HG02623 (cell line): ENCODE measurements at regions not wholly inside any gene's neighbourhood (a gene's known extent, or its start where the extent isn't known, plus 50 kb on each side); places are given as distances from the start of the nearest gene placed in this dataset.
"Not testable (repeated sequence)": the region's sequence is repeated elsewhere in the genome, so short reads cannot be mapped to it uniquely, and the experiment has no call there.

Source experiments
- ATAC-seq: cut with Tn5 transposase; IDR thresholded peaks from one replicate; pipeline ENCODE4 v1.9.1; 2021; ENCODE audit warnings: moderate library complexity; ENCODE audit not compliant: unreplicated experiment

DNA sequence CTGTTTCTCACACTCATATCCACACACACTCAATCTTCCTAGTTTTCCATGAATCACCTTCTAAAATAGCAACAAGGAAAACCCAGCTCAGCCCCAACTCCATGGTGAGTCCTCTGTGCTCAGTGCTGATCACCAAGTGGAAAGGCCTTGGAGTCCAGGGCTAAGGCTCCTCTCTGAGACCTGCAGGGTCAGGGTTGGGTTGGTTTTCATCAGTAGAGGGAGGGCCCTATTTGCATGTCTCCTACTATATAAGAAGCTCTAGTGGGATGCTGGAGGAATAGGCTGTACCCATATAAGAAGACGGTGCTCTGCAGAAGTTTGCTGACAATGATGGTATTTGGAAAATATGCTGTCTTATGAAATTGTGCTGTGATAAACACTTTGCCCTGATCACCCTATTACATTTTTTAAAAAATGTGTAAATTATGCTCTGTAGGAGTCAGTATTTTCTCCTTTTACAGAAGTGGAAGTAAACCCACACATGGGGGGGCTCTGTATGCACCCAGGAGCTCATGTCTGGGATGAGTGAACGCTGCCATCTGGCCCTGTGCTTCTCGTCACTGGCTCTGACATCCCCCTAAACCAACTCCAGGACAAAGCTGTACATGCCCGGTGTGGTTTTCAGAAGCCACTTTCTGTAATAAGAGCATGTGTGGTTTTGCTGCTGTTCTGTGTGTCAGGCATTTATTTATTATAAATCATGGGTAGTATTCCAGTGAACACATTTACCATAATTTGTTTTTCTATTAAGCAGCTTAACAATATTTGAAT lies 536.3 kb downstream of the TMEM121 start:
- no peak for ATAC-seq

DNA sequence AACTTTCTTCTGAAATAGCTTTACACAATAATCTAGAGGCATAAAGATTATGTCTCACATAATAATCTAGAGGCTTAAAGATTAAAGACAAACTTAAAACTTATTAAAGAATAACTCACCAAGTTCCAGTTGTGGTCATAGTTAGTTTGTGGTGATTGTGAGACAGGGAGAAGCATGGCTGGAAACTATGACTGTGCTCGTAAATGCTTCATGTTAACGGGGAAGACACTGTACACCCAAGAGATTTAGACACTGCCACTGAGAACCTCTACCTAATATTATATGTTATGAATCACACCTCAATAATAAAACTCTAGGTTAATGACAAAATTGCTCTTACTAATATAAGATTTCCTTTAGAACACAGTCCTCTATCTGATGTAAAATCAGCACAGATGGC lies 541.6 kb downstream of the TMEM121 start:
- no peak for ATAC-seq

DNA sequence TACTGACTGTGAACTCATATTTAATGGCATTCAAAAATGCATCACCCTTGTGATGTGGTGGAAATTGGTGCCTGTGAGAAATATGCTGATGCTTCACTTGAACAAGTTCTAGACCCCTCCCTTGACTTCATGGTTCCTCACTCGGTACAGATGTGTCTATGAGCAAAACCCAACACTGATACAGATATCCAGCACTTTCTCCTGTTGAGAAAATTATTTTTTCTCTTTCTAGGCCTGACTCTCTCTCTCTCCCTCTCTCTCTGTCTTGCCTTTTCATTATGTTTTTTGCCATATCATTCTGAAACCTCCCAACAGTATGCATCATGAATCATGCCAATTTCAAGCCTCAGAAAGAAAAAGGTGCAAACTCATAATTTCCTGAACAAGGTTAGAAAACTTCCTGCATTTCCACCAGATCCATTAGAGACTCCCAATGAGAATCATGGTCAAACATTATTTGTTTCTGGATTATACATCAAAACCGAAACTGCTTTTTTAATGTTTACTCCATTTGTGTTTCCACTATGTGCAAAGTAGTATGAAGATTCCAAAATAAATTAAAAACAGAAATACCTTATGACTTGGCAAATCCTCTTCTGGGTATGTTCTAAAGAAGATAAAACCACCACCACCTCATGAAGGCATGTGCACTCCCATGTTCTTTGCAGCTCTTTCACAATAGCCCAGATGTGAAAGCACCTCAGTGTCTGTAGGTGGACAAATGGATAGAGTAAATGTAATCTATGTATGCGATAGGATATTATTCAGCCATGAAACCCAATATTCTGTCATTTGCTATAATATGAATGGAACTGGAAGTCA lies 543.6 kb downstream of the TMEM121 start:
- no peak for ATAC-seq

DNA sequence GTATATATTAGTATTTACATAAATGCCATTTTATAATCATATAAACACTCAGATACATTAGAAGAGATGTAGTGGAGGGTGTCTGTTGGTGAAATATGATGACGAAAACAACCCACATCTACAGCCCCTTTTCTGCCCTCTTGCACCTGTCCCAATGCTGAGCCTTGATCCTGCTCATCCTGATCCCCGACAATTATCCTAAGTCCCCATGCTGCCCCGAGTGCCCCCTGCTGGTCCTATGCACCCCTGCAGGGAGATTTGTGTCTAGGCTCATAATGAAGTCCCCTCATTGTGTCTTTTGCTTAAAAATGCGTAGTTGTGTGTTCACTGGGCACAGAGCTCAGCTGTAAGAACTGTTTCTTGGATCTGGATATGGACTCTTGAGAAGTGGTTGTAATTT lies 554.5 kb downstream of the TMEM121 start:
- no peak for ATAC-seq

DNA sequence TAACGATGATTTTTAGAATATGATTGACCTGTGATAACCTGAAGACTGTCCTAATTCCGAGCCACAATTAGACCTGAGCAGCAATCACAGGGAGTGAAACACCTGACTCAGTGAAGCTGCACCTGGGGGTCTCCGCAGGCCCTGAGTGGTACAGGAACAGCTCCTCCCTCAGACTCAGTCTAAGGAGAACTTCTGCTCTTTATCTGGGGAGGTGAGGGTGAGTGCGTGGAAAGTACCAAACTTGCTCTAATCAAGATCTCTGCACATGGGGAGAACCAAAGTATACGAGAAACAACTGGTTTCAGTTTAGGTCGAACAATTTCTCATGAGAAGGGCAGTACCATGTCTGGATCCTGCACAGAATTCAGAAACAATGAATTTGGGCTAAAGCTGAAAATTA lies 555.3 kb downstream of the TMEM121 start:
- not testable (repeated sequence) for ATAC-seq

DNA sequence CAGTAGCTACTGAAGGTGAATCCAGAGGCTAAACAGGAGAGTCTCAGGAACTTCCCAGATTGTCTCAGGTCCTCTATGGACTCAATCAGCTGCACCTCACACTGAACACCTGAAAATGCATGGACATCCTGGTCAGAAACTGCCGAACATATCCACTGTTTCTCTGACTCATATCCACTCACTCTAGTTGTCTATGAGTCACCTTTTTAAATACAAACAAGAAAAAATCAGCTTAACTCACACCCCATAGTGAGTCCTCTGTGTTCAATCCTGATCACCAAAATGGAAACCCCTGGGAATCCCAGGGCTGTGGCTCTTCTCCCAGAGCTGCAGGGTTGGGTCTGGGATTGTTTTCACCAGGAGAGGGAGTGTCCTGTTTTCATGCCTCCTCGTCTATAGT lies 556.7 kb downstream of the TMEM121 start:
- ATAC-seq: no peak

DNA sequence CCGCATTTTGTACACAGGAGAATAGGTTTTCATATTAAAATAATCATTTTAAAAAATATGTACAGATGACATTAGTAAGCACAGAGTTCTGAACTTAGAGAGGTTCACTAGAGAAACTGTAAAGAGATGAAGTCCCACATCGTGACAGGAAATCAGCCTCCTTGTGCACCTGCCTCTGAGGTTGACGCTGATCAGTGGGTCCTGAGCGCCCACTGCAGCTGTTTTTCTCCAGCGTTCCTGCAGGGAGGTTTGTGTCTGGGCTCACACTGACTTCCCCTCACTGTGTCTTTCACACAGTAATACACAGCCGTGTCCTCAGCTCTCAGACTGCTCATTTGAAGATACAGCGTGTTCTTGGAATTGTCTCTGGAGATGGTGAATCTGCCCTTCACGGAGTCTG lies 561.5 kb downstream of the TMEM121 start:
- ATAC-seq: no peak

DNA sequence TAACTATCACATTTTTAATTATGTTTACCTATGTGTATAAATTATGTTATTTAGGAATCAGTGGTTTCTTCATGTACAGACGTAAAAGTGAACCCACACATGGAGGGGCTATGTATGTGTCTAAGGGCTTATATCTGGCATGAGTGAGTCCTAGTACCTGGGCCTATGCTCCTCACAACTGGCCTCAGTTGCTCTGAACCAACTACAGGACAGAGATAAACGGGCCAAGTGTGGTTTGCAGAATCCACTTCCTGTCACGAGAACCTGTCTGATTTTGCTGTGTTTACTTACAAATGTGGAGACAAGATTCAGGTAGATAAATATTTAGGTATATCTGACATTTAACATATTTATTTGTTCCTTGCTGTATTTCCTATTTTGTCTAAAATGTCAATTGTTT lies 562.5 kb downstream of the TMEM121 start:
- not testable (repeated sequence) for ATAC-seq

DNA sequence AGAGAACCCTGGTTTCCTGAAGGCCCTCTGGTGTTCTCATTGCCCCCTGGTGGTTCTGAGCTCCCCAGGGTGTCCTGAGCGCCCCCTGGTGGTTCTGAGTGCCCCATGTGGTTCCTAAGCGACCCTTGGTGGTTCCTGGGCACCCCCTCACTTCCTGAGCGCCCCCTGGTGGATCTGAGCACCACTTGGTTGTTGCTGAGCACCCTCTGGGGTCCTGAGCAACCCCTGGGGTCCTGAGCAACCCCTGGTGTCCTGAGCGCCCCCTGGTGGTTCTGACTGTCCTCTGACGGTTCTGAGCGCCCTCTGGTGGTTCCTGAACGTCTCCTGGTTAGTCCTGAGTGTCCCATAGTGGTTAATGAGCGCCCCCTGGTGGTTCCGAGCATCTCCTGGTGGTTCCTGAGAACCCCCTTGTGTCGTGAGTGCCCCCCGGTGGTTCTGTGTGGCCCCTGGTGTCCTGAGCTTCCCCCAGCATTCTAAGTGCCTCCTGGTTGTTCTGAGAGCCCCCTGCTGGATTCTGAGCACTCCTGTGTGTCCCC lies 568.3 kb downstream of the TMEM121 start:
- ATAC-seq: no peak

DNA sequence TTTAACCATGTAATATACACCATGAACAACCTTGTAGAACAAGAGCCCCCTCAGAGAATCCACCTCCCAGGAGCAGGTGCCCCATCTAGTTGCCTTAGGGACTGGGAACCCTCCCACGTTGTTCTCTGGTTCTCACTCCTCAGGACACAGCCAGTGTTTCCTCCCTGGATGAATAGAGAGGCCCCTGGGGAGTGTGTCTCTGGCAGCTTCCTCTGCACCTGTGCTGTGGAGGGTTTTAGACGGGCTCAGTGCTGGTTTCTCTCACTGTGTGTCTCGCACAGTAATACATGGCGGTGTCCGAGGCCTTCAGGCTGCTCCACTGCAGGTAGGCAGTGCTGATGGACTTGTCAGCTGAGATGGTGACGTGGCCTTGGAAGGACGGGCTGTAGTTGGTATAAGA lies 581.3 kb downstream of the TMEM121 start:
- ATAC-seq: no peak

DNA sequence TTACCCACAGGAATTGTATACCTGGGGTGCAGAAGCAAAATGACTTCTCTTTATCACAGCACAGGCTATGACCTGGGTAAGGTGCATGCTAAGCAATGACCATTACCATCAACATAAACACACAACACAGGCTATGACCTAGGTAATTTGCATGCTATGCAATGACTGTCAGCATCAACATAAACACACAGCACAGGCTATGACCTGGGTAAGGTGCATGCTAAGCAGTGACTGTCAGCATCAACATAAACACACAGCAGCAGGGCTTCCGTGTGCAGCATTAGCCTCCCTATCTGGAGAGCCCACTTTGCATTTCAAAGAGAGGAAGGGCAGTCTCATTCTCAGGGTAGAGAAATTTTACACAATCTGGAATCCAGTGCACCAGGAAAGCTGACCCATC lies 583.0 kb downstream of the TMEM121 start:
- no peak for ATAC-seq

DNA sequence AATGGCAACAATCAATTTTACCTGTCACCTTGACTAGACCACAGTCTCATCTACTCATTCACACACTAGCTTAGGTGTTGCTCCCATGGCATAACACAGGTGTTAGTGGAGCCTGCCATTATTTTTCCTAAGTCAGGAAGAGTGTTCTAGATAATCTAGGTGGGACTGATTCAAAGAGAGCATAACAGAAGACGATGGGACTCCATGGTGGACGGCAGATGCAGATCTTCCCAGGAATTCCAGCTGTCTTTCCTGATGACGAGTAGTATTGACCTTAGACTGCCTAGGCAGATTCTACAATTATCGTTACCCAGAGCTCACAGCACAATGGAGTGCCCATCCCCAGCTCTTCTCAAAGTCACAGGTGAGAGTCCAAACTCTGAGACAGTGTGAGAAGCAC lies 589.0 kb downstream of the TMEM121 start:
- ATAC-seq: no peak

DNA sequence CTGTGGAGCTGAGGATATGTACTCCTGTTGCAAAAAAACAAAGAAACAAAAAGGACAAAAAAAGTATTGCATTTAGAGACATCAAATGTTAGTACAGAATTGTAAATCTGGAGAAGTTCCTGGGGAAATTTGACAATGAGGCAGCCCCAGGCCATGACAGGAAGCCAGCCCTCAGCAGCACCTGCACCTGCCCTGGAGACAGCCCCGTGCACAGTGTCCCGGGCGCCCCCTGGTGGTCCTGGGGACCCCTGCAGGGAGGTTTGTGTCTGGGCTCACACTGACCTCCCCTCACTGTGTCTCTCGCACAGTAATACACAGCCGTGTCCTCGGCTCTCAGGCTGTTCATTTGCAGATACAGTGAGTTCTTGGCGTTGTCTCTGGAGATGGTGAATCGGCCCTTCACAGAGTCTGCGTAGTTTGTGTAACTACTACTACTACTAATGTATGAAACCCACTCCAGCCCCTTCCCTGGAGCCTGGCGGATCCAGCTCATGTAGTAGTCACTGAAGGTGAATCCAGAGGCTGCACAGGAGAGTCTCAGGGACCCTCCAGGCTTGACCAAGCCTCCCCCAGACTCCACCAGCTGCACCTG lies 590.1 kb downstream of the TMEM121 start:
- not testable (repeated sequence) for ATAC-seq

DNA sequence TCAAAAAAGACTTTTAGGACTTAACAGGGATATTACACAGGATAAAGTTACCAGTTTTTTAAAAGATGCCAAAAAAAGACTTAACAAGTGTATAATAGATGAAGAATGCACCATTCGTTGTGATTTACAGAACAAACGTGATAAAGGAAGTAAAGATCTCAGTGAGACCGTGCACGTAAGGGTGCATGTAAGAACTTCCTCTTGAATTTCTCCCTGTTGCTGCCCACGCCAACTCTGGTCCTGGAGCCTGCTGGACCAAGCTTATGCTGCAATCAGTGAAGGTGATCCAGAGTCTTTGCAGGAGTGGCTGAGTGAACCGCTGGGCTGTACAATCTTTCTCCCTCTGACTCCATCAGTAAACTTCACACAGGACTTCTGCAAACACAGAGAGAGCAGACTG lies 593.7 kb downstream of the TMEM121 start:
- no peak for ATAC-seq

DNA sequence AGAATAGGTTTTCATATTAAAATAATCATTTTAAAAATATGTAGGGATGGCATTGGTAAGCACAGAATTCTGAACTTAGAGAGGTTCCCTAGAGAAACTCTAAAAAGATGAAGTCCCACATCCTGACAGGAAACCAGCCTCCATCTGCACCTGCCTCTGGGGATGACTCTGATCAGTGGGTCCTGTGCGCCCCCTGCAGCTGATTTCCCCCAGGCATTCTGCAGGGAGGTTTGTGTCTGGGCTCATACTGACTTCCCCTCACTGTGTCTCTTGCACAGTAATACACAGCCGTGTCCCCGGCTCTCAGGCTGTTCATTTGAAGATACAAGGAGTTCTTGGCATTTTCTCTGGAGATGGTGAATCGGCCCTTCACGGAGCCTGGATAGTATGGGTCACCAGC lies 602.9 kb downstream of the TMEM121 start:
- ATAC-seq: no peak

DNA sequence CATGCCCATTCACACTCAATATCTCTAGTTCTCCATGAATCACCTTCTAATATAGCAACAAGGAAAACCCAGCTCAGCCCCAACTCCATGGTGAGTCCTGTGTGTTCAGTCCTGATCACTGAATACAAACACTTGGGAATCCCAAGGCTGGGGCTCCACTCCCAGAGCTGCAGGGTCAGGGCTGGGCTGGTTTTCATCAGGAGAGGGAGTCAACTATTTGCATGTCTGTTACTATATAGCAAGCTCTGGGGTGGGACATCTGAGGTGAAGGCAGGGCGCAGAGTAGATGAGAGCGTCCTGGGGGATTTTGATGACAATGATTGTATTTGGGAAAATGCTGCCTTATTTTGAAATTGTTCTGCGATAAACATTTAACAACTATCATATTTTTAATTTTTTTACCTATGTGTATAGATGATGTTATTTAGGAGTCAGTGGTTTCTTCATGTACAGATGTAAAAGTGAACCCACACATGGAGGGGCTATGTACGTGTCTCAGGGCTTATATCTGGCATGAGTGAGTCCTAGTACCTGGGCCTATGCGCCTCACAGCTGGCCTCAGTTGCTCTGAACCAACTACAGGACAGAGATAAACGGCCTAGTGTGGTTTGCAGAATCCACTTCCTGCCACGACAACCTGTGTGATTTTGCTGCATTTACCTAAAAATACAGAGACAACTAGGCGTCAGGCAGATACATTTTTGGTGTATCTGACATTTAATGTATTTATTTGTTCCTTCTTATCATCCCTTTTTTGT lies 603.7 kb downstream of the TMEM121 start:
- ATAC-seq: not testable (repeated sequence)

DNA sequence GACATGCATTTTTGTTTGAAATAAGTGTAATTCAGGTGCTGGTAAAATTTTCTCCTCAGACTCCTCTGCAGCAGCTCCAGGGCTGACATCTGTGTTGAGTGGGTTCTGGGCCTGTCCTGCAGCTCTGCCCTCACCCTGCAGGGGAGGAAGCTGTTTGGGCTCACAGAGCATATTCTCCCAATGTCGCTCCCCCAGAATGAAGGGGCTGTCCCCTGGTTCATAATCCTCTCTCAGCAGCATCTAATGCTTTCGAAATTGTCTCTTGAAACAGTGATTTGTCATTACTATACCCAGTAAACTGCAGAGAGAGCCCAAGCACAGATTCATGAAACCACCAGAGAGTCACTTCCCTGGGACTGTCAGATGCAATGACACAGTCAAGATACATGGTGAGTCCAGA lies 606.7 kb downstream of the TMEM121 start:
- ATAC-seq: not testable (repeated sequence)

DNA sequence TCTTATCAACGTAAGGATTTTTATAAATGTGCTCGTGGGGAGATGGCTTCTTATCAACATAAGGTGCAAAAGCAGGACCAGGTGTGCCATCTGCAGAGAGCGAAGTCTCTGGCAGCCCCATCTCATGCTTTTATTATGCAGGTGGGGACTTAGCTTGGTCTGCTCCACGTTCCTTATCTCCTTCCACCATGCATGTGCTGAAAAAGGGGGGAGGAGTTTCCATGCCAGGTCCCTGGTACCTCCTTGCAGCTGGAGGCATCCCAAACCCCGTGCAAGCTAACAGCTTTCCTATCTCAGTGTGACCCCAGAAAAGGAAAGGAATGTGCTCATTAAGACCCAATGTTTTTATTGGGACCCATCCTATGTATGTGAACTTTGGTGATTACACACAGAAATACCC lies 608.5 kb downstream of the TMEM121 start:
- no peak for ATAC-seq

DNA sequence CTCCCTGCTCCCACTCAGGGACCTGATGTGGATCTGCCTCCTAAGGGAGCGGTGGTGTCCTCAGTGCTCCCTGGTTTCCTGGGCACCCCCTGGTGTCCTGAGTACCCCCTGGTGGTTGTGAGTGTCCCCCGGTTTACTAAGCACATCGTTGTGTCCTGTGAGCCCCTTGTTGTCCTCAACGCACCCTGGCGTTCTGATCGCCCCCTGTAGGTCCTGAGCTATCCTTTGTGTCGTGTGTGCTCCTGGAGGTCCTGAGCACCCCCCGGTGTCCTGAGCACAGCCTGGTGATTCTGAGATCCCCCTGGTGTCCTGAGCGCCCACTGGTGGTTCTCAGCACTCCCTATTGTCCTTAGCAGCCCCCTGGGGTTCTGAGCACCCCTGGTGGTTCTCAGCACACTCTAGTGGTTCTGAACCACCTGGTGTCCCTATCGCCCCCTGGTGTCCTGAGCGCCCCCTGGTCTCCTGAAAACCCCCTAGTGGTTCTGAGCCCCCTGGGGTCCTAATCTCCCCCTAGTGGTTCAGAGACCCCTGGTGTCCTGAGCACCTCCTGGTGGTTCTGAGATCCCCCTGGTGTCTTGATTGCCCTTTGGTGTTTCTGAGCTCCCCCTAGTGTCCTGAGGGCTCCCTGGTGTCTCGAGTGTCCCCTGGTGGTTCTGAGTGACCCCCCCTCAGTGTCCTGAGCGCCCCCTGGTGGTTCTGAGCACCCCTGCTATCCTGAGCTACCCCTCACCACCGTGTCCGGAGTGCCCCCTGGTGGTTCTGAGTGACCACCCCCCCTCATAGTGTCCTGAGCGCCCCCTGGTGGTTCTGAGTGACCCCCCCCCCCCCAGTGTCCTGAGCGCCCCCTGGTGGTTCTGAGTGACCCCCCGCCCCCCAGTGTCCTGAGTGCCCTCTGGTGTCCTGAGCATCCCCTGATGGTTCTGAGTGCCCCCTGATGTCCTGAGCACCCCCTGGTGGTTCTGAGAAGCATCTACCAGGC lies 615.1 kb downstream of the TMEM121 start:
- no peak for ATAC-seq

DNA sequence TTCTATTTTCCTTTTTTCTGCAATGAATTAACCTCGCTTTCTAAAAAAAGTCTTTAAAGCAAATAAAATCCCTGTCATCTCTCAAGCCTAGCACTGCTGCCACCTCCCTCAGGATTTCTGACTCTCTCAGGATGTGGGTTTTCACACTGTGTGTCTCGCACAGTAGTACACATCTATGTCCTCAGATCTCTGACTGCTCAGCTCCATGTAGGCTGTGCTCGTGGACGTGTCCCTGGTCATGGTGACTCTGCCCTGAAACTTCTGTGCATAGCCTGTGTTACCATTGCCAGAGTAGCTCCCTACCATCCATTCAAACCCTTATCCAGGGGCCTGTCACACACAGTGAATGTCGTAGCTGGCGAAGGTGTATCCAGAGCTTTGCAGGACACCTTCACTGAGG lies 619.3 kb downstream of the TMEM121 start:
- ATAC-seq: not testable (repeated sequence)
